GM13977 (cell line): ENCODE measurements at regions not wholly inside any gene's neighbourhood (a gene's known extent, or its start where the extent isn't known, plus 50 kb on each side); places are given as distances from the start of the nearest gene placed in this dataset.
"Not testable (repeated sequence)": the region's sequence is repeated elsewhere in the genome, so short reads cannot be mapped to it uniquely, and the experiment has no call there.

Source experiments
- DNase-seq: peaks from one replicate; pipeline ENCODE4 v3.0.0; 2012; ENCODE audit warnings: low spot score
- CTCF ChIP-seq: IDR thresholded peaks from 2 replicates; pipeline ENCODE4 v1.5.1; 2012; ENCODE audit warnings: mild to moderate bottlenecking, control low read depth; ENCODE audit not compliant: insufficient read depth; ENCODE audit errors: extremely low read depth, missing control alignments
- in situ Hi-C: fragments of 300-500 bp; cut with MboI; formaldehyde crosslinking; loops from one replicate; pipeline ENCODE4 v1.12.0; 2022; ENCODE audit warnings: low sequenced_read_pairs, low pct_unique_long_range_greater_than_20kb, mixed read lengths, inconsistent platforms; ENCODE audit not compliant: unreplicated experiment

GRCh38 chr9:14992081-14992480 lies 81.9 kb upstream of the FREM1 start:
- no peak for TF ChIP-seq CTCF
- in situ Hi-C loops, result no loop called here
- no peak for DNase-seq

DNA sequence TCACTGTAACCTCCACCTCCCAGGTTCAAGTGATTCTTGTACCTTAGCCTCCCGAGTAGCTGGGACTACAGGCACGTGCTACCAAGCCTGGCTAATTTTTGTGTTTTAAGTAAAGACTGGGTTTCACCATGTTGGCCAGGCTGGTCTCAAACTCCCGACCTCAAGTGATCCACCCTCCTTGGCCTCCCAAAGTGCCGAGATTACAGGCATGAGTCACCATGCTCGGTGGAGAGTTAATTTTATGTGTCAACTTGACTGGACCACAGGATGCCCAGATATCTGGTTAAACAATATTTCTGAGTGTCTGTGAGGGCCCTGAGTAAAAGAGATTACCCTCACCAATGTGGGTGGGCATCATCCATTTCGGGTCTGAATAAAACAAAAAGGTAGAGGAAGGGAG lies 80.4 kb upstream of the FREM1 start:
- in situ Hi-C loops, DNase-seq: not testable (repeated sequence)

DNA sequence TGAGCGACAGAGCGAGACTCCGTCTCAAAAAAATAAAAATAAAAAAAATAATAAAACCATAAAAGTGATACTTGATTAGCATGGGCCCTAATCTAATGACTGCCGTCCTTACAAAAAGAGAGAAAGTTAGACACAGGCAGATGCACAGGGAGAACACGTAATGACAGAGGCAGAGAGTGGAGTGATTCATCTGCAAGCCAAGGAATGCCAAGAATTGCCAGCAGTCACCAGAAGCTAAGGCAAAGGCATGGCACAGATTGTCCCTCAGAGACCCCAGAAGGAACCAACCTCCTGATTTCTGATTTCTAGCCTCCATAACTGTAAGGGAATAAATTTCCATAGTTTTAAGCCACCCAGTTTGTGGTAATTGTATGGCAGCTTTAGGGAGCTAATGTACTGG lies 79.6 kb upstream of the FREM1 start:
- no peak for DNase-seq
- in situ Hi-C loops, result no loop called here
- no peak for TF ChIP-seq CTCF

DNA sequence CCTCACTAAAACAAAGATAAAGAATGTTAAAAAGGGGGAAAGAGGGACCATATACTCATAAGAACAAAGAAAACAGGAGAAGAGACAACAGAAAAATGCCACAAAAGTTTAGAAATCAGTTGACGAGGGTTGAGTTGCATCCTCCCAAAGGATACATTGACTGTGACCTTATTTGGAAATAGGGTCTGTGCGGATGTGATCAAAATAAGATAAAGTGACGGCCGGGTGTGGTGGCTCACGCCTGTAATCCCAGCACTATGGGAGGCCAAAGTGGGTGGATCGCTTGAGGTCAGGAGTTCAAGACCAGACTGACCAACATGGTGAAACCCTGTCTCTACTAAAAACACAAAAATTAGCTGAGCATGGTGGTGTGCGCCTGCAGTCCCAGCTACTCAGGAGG lies 79.1 kb upstream of the FREM1 start:
- in situ Hi-C loops, result not testable (repeated sequence)

DNA sequence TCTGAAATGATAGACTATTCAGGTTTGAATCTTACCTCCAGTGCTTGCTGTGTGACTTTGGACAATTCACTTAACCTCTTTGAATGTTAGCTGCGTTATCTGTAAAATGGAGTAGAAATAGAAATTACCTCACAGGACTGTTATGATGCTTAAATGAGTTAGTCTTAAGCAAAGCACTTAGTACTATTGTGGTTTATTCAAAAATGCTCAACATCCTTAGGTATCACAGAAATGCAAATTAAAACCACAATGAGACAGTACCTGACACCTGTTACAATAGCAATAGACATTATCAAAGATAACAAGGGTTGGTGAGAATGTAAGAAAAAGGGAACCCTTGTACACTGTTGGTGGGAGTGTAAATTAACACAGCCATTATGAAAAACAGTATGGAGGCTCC lies 77.6 kb upstream of the FREM1 start:
- TF ChIP-seq CTCF, result no peak
- in situ Hi-C loops, result no loop called here
- no peak for DNase-seq

More for the DNA sequence above, 79.1 kb upstream of the FREM1 start:
- not testable (repeated sequence) for DNase-seq

GRCh38 chr9:14985419-14985818 lies 75.2 kb upstream of the FREM1 start:
- in situ Hi-C loops, result no loop called here
- no peak for TF ChIP-seq CTCF
- DNase-seq, result no peak

DNA sequence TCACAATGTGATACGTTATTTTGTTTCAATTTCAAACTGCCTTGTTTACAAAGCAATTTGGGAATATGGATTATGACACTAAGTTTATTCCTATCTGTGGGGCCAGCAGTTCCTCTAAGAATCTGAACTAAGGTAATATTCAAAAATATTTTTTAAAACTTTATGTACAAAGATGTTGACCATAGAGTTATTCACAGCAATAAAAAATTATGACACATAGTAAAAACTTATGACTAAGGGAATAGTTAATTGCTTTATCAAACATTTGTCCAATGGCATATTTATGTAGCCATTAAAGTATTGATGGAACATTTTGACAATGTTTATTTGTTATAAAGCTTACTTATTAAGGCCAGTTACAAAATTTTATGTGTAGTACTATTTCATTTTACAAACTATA lies 73.4 kb upstream of the FREM1 start:
- in situ Hi-C loops, result no loop called here
- no peak for DNase-seq
- TF ChIP-seq CTCF, result no peak

- TF ChIP-seq CTCF, result no peak
- in situ Hi-C loops, result no loop called here
- DNase-seq, result no peak
Observed at GRCh38 chr9:14981291-14981950, 71.2 kb upstream of the FREM1 start.
